MM.1S (cell line): ENCODE measurements at regions not wholly inside any gene's neighbourhood (a gene's known extent, or its start where the extent isn't known, plus 50 kb on each side); places are given as distances from the start of the nearest gene placed in this dataset.

Experiments used
- DNase-seq: peaks from one replicate; pipeline ENCODE4 v3.0.0-alpha.2; 2015
- H2AFZ ChIP-seq: fragments of 300-600 bp; sonication (generic); 2 replicates; pipeline ENCODE4 v1.6.0; 2016; ENCODE audit warnings: antibody characterized with exemption, low read length
- H3F3A ChIP-seq: fragments of 300-600 bp; sonication (generic); 2 replicates; pipeline ENCODE4 v1.6.1; 2016; ENCODE audit warnings: mild to moderate bottlenecking, antibody characterized with exemption, low read length, moderate library complexity, mixed read lengths; ENCODE audit not compliant: insufficient read depth
- H3K27ac ChIP-seq: fragments of 300-600 bp; sonication (generic); 2 replicates; pipeline ENCODE4 v1.5.1; 2016; ENCODE audit warnings: mild to moderate bottlenecking, low read length
- H3K27me3 ChIP-seq: fragments of 300-600 bp; sonication (generic); replicated peaks from 2 replicates; pipeline ENCODE4 v1.6.0; 2016; ENCODE audit warnings: low read length; ENCODE audit not compliant: insufficient read depth
- H3K36me3 ChIP-seq: fragments of 300-600 bp; sonication (generic); replicated peaks from 2 replicates; pipeline ENCODE4 v1.6.1; 2016; ENCODE audit warnings: mild to moderate bottlenecking, low read length, mixed read lengths; ENCODE audit not compliant: insufficient read depth
- H3K4me1 ChIP-seq: fragments of 300-600 bp; sonication (generic); 2 replicates; pipeline ENCODE4 v1.6.1; 2016; ENCODE audit warnings: low read length, mixed read lengths
- H3K4me2 ChIP-seq: fragments of 300-600 bp; sonication (generic); 2 replicates; pipeline ENCODE4 v1.6.0; 2016; ENCODE audit warnings: low read depth, low read length
- H3K4me3 ChIP-seq: fragments of 300-600 bp; sonication (generic); 2 replicates; pipeline ENCODE4 v1.5.1; 2016; ENCODE audit warnings: low read length, mixed read lengths
- H3K79me2 ChIP-seq: fragments of 300-600 bp; sonication (generic); 2 replicates; pipeline ENCODE4 v1.6.1; 2016; ENCODE audit warnings: mixed run types, low read length, mixed read lengths
- H3K9ac ChIP-seq: fragments of 300-600 bp; sonication (generic); 2 replicates; pipeline ENCODE4 v1.6.1; 2016; ENCODE audit warnings: low read length, mixed read lengths
- H3K9me2 ChIP-seq: fragments of 300-600 bp; sonication (generic); replicated peaks from 2 replicates; pipeline ENCODE4 v1.6.1; 2016; ENCODE audit warnings: mild to moderate bottlenecking, low read length, mixed read lengths; ENCODE audit not compliant: insufficient read depth
- H3K9me3 ChIP-seq: fragments of 300-600 bp; sonication (generic); replicated peaks from 2 replicates; pipeline ENCODE4 v1.6.1; 2016; ENCODE audit warnings: mild to moderate bottlenecking, low read length, mixed read lengths; ENCODE audit not compliant: insufficient read depth
- H4K20me1 ChIP-seq: fragments of 300-600 bp; sonication (generic); 2 replicates; pipeline ENCODE4 v1.6.1; 2016; ENCODE audit warnings: mild to moderate bottlenecking, low read length, moderate library complexity, mixed read lengths; ENCODE audit not compliant: insufficient read depth
- CTCF ChIP-seq: fragments of 300-600 bp; sonication (generic); IDR thresholded peaks from 2 replicates; pipeline ENCODE4 v1.5.1; 2016; ENCODE audit warnings: antibody characterized with exemption, low read length, mixed read lengths
- EZH2 ChIP-seq: fragments of 300-600 bp; sonication (generic); optimal IDR thresholded peaks from 2 replicates; pipeline ENCODE3; 2017; ENCODE audit warnings: low read depth, mild to moderate bottlenecking, antibody characterized with exemption, low read length, mixed read lengths
- EZH2phosphoT487 ChIP-seq: fragments of 300-600 bp; sonication (generic); IDR thresholded peaks from 2 replicates; pipeline ENCODE4 v1.6.1; 2018; ENCODE audit warnings: antibody characterized with exemption, low read length

GRCh38 chr1:244271691-244272308, 179.9 kb downstream of the ADSS2 start:
- TF ChIP-seq CTCF: no peak
- no peak for TF ChIP-seq EZH2phosphoT487
- no peak for TF ChIP-seq EZH2
- no peak for DNase-seq
- Histone ChIP-seq H3K4me1 (no peaks in the 10 kb centered on the region), H3K9ac (no peak overlapping the region), H3K9me2 (no peaks in the 10 kb centered on the region), H3F3A (no peaks in the 10 kb centered on the region), H2AFZ (no peak overlapping the region), H3K27ac (no peak overlapping the region), H3K9me3 (no peaks in the 10 kb centered on the region), H3K79me2 (no peaks in the 10 kb centered on the region), H3K36me3 (no peaks in the 10 kb centered on the region), H3K4me2 (no peak overlapping the region), H3K27me3 (no peaks in the 10 kb centered on the region), H3K4me3 (no peak overlapping the region), H4K20me1 (no peaks in the 10 kb centered on the region)

- H3K79me2 ChIP-seq: no peaks in the 10 kb centered on the region
- no peak overlapping the region for H3K4me3 ChIP-seq
- TF ChIP-seq CTCF (peak; percentile 100), EZH2 (no peak), EZH2phosphoT487 (no peak)
- H2AFZ ChIP-seq: no peak overlapping the region
- no peaks in the 10 kb centered on the region for H3K9me3 ChIP-seq
- no peaks in the 10 kb centered on the region for H3K36me3 ChIP-seq
- DNase-seq: peak; percentile 78
- no peaks in the 10 kb centered on the region for H4K20me1 ChIP-seq
- no peaks in the 10 kb centered on the region for H3F3A ChIP-seq
- no peak overlapping the region for H3K27ac ChIP-seq
- H3K4me2 ChIP-seq: no peak overlapping the region
- H3K9me2 ChIP-seq: no peaks in the 10 kb centered on the region
- no peaks in the 10 kb centered on the region for H3K4me1 ChIP-seq
- H3K9ac ChIP-seq: no peak overlapping the region
- H3K27me3 ChIP-seq: no peaks in the 10 kb centered on the region
Measured at GRCh38 chr1:244272471-244273261, 179.0 kb downstream of the ADSS2 start.

GRCh38 chr1:244273262-244273844, 178.4 kb downstream of the ADSS2 start:
- no peaks in the 10 kb centered on the region for H3K36me3 ChIP-seq
- DNase-seq: no peak
- H3K27ac ChIP-seq: no peak overlapping the region
- no peaks in the 10 kb centered on the region for H3K4me1 ChIP-seq
- H3K9me3 ChIP-seq: no peaks in the 10 kb centered on the region
- H3F3A ChIP-seq: no peaks in the 10 kb centered on the region
- TF ChIP-seq CTCF (no peak), EZH2phosphoT487 (no peak), EZH2 (no peak)
- H3K9me2 ChIP-seq: no peaks in the 10 kb centered on the region
- no peaks in the 10 kb centered on the region for H3K27me3 ChIP-seq
- no peaks in the 10 kb centered on the region for H4K20me1 ChIP-seq
- no peak overlapping the region for H3K9ac ChIP-seq
- H3K4me3 ChIP-seq: no peak overlapping the region
- H2AFZ ChIP-seq: no peak overlapping the region
- H3K4me2 ChIP-seq: no peak overlapping the region
- H3K79me2 ChIP-seq: no peaks in the 10 kb centered on the region
